ENCODE measurements at regions not wholly inside any gene's neighbourhood (a gene's known extent, or its start where the extent isn't known, plus 50 kb on each side); places are given as distances from the start of the nearest gene placed in this dataset.
"Not testable (repeated sequence)": the region's sequence is repeated elsewhere in the genome, so short reads cannot be mapped to it uniquely, and the experiment has no call there.

GRCh38 chr5:84961193-84961592, 576.5 kb upstream of the EDIL3 start:
- no peak for DNase-seq (ENCODE audit: low spot score)

GRCh38 chr5:84961903-84962302, 577.2 kb upstream of the EDIL3 start:
- DNase-seq (ENCODE audit: low spot score) = no peak

GRCh38 chr5:84983093-84983492, 598.4 kb upstream of the EDIL3 start:
- no peak for DNase-seq (ENCODE audit: low spot score)

- no peak for DNase-seq (ENCODE audit: low spot score)
These were observed 600.5 kb upstream of the EDIL3 start for GRCh38 chr5:84985148-84985547.

- DNase-seq (ENCODE audit: low spot score) = no peak
These were observed 602.0 kb upstream of the EDIL3 start for GRCh38 chr5:84986688-84987087.

GRCh38 chr5:85000671-85001070, 616.0 kb upstream of the EDIL3 start:
- DNase-seq (ENCODE audit: low spot score) = no peak

- not testable (repeated sequence) for DNase-seq (ENCODE audit: low spot score)
These were observed 617.3 kb upstream of the EDIL3 start for GRCh38 chr5:85002026-85002425.

- DNase-seq (ENCODE audit: low spot score) = no peak
These were observed 625.4 kb upstream of the EDIL3 start for GRCh38 chr5:85010014-85010562.

GRCh38 chr5:85017261-85017660, 632.6 kb upstream of the EDIL3 start:
- DNase-seq (ENCODE audit: low spot score) = no peak

GRCh38 chr5:85030316-85031084, 645.8 kb upstream of the EDIL3 start:
- no peak for DNase-seq (ENCODE audit: low spot score)

GRCh38 chr5:85049020-85049419, 664.3 kb upstream of the EDIL3 start:
- DNase-seq (ENCODE audit: low spot score) = peak; percentile 16

- DNase-seq (ENCODE audit: low spot score) = no peak
These were observed 668.1 kb upstream of the EDIL3 start for GRCh38 chr5:85052826-85053225.

- DNase-seq (ENCODE audit: low spot score) = no peak
These were observed 685.3 kb upstream of the EDIL3 start for GRCh38 chr5:85069659-85070640.

GRCh38 chr5:85077581-85077980, 692.9 kb upstream of the EDIL3 start:
- DNase-seq (ENCODE audit: low spot score) = no peak

GRCh38 chr5:85096421-85096820, 711.7 kb upstream of the EDIL3 start:
- DNase-seq (ENCODE audit: low spot score) = no peak

GRCh38 chr5:85108471-85108870, 723.8 kb upstream of the EDIL3 start:
- no peak for DNase-seq (ENCODE audit: low spot score)

GRCh38 chr5:85109616-85110015, 724.9 kb upstream of the EDIL3 start:
- no peak for DNase-seq (ENCODE audit: low spot score)

- no peak for DNase-seq (ENCODE audit: low spot score)
These were observed 747.6 kb upstream of the EDIL3 start for GRCh38 chr5:85132269-85132668.

- DNase-seq (ENCODE audit: low spot score) = no peak
These were observed 755.8 kb upstream of the EDIL3 start for GRCh38 chr5:85140471-85140870.

GRCh38 chr5:85143138-85143537, 758.5 kb upstream of the EDIL3 start:
- DNase-seq (ENCODE audit: low spot score) = no peak

GRCh38 chr5:85148701-85149100, 764.0 kb upstream of the EDIL3 start:
- DNase-seq (ENCODE audit: low spot score) = no peak

GRCh38 chr5:85159395-85159794, 774.7 kb upstream of the EDIL3 start:
- no peak for DNase-seq (ENCODE audit: low spot score)

GRCh38 chr5:85168474-85168873, 783.8 kb upstream of the EDIL3 start:
- no peak for DNase-seq (ENCODE audit: low spot score)
